ENCODE measurements at regions not wholly inside any gene's neighbourhood (a gene's known extent, or its start where the extent isn't known, plus 50 kb on each side); places are given as distances from the start of the nearest gene placed in this dataset.

DNA sequence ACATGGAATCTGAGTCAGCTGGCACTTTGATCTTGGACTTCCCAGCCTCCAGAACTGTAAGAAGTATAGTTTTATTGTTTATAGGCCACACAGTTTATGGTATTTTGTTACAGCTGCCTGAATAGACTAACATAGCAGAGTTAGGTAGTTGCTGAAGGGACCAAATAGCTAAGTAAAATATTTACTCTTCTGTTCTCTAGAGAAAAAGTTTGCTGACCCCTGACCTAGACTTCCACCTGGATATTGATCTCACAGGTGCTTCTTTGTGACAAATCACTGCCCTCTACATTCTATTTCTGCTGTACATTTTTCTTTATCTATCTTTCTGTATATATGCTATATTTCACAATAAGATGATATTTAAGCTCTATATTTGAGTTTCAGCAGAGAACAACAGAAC, 212.5 kb downstream of the CSNK2A3 start:
- no peak for DNase-seq (ENCODE audit: low read depth, low spot score)

DNA sequence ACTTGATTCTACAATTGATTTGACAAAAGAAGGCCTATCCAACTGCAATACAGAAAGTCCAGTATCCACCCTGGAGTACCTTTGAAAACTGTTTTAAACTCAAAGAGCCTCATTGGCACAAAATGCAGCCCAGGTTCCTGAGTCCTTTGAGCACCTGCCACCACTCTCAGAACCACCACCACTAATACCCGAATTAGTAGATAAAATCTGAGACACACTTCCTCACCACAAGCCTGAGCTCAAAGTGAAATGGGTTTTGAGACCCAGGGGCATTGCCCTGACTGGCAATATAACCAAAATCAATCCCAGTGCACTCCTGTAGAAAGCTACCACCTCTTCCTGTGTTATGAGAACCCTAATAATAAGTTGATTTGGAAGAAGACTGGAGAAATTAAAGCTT, 215.7 kb downstream of the CSNK2A3 start:
- no peak for DNase-seq (ENCODE audit: low read depth, low spot score)

DNA sequence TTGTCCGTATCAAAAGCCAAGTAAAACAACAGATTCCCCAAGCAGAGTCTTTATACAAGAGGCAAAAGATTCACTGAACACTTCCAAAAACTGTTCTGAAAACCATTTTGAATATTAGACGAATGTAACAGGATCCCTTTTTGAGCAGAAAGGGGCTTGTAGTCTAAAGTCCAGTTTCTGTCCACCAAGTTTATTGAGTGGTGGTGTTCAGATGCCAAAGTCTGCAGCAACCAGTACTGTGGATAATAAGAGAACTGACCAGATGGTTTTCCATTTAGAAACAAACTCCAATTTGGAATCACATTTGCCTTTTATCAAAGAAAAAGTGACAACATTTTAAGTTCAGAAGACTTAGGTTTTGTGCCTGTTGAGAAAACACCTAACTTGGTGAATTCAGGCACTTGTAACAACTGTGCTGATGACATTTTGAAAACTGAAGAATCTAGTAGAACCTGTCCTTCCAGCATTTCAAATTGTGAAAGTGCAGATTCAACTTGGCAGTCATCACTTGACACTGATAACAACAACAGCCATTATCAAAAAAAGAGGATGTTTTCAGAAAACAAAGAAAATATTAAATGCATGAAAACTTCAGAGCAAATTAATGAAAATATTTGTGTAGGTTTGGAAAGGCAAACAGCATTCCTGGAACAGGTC, 217.1 kb downstream of the CSNK2A3 start:
- DNase-seq (ENCODE audit: low read depth, low spot score): no peak

DNA sequence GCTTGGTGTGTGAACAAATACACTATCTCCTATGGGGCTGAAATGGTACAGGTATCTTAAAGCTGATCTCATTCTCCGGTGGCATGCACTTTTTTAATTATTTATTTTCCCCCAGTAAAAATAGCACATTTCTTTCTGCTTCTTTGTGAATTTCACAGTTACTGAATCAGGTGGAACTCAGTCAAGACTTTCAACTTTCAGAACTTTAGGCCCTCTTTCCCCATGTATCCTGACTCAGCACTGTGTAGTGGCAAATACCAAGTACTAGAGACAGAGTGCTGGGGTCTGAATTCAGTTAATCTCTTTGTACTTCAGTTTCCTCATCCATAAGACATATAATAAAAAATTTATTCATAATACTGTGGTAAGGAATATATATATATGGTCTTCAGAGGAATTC, 223.9 kb downstream of the CSNK2A3 start:
- DNase-seq (ENCODE audit: low read depth, low spot score): no peak

DNA sequence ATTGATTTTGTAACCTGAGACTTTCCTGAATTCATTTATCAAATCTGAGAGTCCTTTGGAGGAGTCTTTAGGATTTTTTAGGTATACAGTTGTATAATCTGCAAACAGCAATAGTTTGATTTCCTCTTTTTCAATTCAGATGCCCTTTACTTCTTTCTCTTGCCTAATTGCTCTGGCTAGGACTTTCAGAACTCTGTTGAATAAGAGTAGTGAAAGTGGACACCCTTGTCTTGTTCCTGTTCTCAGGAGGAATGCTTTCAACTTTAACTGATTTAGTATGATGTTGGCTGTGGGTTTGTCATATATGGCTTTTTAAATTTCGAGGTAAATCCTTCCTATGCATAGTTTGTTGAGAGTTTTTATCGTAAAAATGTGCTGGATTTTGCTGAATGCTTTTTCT, 227.4 kb downstream of the CSNK2A3 start:
- no peak for DNase-seq (ENCODE audit: low read depth, low spot score)

DNA sequence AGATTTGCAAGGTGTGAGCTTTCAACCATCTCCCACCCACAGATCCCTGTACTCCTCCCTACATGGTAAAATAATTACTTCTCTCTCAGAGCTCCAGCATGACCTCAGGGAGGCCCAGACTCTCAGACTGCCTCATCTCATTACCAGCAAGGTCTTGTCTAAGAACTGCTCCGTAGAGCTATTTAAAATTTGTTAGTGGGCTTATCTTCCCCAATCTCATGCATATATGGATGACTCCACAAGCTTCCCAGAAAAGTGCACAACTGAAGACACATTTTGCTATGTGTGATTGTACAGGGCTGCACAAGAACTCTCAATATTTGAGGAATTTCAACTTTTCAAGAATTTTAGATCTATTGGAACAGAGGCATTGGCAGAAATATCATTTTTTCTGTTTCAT, 230.3 kb downstream of the CSNK2A3 start:
- DNase-seq (ENCODE audit: low read depth, low spot score): no peak

DNA sequence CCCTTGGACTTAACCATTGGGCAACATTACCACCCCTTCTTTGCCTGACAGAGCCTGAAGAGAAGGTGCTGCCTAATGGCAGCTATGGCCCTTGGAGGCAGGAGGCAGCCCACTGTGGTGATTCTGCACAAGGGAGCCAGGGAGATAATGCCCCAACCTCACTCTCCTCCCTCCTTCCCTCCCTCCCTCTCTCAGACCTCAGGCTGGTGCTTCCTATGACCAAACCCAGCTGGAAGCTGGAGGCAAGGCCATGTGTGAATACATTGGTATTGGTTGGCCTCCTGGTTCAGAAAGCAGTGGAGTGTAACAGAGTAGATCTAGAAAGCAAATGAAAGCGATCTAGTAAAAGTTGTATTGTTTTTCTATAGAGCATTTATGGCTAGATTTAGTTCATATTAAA, 233.1 kb downstream of the CSNK2A3 start:
- no peak for DNase-seq (ENCODE audit: low read depth, low spot score)

DNA sequence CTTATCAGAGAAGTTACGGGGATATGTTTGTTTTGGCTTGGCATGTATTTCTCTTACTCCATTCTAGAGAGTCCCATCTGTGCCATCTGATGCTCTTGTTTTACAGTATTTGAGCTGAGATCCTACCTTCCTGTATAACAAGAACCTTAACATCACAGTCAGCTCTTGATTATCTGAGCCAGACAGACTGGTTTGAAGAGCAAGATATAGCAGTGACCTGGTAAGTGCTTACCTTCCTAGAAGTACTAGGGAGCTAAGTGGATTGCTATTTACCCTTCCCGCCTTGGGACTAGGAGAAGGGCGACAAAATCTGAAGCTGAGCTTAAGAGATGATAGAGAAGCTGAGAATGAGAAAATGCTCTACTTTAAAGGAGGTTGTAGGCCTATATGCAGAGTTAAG, 235.3 kb downstream of the CSNK2A3 start:
- no peak for DNase-seq (ENCODE audit: low read depth, low spot score)

DNA sequence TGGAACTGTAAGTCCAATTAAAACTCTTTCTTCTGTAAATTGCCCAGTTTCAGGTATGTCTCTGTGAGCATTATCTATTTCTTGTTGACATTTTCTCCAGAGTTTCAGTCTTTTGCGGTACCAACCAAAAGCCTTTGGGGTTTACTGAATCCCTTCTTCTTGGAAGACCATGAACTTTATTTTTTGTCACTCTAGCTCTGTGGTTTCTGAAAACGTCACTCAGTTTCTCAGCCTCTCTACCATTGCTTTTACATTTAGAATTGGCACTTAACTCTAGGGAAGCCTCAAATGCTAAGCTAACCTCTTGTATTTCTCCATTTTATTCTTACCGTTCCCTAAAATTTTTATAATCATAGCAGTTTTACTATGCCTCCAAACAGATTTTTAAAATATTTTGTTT, 237.6 kb downstream of the CSNK2A3 start:
- DNase-seq (ENCODE audit: low read depth, low spot score): no peak

DNA sequence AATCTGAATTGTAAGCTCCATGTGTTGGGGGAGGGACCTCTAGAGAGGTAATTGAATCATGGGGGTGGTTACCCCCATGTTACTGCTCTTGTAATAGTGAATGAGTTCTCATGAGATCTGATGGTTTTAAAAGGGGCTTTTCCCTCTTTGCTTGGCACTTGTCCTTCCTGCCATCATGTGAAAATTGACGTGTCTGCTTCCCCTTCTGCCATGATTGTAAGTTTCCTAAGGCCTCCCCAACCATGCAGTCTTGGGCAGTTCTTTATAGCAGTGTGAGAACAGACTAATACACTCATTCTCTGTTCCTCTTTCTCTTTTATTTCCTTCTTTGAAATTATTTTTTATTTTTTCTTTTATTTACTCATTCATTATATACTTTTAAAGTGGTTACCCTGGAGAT, 239.4 kb downstream of the CSNK2A3 start:
- no peak for DNase-seq (ENCODE audit: low read depth, low spot score)

DNA sequence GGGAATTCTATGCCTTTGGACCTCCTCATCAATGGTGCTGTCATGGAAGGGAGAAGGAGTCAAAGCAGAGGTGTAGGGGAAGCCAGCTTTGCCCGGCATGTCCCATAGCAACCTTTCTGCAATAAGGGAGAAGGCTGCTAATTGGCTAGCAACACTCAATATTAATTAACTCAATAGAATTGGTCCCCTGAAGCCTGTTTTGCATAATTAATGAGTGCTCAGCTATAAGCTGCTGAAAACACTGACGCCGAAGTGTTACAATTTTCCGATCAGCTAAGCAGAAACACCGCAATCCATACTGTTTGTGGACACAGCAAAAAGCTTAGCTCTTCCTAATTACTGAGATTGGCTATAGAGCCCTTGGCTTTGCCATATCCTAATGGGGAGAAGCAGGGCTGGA, 245.0 kb downstream of the CSNK2A3 start:
- DNase-seq (ENCODE audit: low read depth, low spot score): no peak

DNA sequence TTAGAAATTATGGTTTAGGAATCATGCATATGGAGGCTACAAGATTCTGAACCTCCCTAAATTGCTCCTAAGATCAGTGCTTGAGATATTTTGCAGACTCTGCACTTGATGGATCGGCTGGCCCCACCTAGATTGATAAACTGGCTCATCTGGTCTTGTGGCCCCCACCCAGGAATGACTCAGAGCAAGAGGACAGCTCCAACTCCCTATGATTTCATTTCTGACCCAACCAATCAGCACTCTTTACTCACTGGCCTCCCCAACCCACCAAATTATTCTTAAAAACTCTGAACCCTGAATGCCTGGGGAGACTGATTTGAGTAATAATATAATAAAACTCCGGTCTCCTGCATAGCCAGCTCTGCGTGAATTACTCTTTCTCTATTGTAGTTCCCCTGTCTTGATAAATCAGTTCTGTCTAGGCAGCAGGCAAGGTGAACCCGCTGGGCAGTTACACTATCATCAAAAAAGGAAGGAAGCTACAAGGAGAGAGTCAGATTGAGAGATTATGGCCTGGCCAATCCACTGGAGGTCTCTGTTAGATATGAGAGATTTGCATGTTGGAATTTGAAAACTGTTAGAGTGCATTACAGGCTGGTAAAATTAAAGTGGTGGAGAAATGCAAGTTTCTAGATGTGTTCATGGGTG, 245.8 kb downstream of the CSNK2A3 start:
- no peak for DNase-seq (ENCODE audit: low read depth, low spot score)

DNA sequence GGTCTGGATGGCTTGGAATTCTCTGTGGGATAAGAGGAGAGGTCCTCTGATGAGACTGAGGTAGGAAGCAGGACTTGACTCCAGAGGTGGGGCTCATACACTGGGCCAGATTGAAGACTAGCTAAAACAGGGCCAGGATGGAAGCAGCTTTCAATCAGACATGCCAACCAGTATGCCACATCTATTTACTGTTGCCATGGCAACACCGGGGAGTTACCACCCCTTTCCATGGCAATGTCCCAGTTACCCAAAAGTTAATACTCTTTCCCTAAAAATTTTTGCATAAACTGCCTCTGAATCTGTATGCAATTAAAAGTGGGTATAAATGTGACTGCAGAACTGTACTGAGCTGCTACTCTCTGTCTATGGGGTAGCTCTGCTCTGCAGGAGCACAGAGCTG, 247.5 kb upstream of the ZBED5 start:
- no peak for DNase-seq (ENCODE audit: low read depth, low spot score)

DNA sequence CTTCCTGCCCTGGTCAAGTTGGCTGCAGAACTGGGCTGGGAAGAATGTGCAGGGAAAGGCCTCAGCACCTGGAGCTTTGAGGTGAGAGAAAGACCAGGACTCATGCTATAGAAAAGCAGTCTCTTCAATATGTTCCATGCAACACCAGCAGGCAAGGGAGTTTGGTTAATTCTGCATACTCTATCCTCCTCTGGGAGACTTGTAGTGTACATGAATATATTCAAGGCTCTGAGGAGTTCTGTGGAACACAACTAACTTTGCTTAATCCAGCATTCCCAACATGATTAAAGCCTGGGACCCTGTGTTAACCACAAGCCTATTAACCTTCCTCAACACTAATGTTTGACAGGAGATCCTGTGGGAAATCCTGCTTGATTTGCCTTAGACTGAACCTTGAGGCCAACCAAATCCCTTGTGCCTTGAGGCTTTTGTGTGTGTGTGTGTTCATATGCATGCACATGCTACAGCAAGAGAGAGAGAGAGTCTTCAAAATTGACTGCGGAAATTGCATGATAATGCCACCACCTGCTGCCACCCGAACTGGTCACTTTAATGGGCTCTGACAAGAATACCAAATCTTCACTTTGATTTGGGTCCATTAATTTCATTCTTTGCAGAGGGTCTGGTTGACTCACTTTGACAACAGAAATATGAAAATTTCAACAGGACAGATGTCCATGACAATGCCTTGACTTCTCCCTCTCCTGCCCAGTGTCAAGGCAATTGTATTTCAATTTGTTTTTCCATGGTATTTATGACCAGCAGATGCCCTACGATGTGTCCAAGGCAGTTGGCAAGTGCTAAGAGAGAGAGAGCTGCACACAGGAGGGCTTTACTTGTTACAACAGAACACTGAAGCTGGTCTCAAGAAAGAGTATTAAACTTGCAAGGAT, 238.2 kb upstream of the ZBED5 start:
- DNase-seq (ENCODE audit: low read depth, low spot score): no peak

DNA sequence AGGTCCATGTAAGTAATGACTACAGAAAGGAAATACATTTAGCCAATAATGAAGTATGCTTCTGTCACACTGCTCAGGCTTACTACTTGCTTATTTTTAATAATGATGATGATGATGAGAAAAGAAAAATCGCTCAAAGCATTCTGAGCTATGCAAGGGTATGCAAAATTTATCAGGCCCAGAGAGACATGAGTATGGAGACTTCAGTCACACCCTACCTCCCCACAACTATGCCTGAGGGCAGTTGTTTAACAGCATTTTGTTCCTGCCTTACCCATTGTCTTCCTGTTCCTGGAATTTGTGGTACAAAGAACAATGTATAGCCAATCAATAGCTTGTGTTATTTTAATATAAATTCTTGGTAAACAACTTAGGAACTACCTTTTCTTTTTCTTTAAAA, 232.6 kb upstream of the ZBED5 start:
- DNase-seq (ENCODE audit: low read depth, low spot score): no peak

DNA sequence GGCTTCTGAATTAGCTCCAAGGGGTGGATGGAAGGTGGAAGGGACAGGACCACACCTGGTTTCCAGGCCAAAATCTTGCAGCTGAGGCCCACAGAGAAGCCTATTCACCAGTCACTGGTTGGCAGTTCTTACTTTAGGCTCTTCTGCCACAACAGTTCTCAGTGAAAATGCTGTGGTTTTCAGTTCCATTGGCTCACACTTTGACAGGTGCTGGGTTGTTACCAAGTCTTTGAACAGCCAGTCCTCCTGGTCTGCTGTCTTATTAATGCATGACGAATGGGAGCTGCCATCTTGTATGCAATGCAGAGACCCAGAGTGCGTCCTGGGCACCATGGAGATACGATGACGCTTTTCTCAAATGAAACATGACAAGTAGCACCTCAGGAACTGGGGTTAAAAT, 232.0 kb upstream of the ZBED5 start:
- no peak for DNase-seq (ENCODE audit: low read depth, low spot score)

DNA sequence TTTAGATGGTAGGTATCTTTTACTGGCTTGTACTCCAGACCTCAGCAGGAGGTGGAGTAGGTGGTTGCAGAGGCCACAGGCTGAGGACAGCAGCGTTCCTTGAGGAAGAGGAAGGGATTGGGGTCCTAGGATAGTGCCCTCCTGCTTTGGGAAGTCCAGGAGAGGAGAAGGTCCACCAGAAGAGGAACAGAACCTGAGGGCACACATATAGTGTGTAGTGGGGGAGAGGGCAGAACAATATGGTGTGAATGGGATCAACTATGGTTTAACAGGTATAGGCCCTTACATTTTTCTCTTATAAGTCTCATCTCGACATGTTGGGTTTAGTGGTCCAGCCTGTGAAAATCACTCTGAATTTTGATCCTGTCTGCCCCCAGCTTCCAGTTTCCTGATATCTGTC, 229.1 kb upstream of the ZBED5 start:
- DNase-seq (ENCODE audit: low read depth, low spot score): no peak

DNA sequence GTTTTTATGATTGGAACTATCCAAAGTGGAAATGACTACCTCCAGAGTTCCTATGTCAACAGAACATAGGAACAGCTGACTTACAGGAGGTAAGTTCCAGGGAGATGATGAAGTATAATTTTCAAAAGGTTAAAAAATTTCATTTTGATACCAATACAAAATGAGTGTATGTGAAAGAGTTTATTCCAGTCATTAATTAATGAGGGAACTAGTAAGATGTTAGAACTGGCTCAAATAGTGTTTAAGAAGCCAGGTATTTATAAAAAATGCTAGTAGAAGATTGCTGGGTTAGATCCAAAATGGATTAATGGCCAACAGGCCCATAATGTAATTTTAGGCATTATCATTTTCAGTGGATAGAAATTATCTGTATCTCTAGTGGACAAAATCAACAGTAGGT, 227.7 kb upstream of the ZBED5 start:
- no peak for DNase-seq (ENCODE audit: low read depth, low spot score)

DNA sequence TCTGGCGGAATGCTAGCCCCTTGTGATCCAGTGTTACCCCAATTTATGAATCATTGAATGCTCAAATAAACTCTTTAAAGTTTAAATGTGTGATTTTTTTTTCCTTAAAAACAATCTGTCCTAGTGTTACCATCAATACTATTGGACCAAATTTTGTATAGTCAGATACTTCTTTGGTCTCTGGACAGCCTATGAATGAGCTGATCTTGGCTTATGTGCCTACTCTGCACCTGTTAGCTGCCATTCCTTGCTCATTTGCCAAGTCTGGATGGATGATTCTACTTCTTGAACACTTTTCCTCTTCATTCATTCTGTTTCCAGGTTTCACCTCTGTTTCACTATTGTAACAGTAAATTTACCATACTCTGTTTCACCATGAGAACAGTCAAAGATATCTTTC, 226.5 kb upstream of the ZBED5 start:
- DNase-seq (ENCODE audit: low read depth, low spot score): no peak

DNA sequence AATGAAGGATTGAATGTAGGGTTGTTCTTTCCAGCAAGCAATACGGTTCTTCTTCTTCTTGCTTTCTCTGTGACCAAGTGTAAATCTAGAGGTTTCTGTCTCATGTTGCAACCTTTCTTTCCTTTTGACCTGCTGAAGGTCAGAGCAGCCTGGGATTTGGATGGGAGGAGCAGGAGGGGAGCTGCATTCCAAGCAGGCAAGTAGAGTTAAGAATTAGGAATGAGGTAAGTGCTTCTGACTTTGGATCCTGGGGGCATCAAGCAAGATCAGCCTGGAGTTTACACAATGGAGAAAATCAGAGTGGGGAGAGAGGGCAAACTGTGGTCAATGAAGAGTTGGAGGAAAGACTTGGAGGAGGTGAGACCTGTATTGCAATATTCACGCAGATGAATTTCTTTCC, 225.6 kb upstream of the ZBED5 start:
- no peak for DNase-seq (ENCODE audit: low read depth, low spot score)

DNA sequence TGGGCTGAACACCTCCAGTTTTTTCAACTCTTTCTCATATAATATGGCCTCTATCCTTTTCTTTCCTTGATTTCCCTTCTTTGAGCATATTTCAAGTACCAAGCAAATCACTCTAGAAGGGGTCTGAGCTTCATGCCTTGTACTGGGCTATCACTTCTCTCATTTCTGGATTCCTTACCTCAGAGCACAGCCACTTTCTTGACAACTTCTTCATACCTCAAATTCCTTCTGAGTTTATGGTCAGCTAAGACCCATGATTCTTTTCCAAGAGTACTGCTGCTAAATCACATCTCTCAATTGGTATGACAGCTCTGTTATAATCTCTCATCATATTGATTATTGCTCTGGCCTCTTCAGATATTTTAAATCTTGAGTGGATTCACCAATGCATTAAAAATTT, 224.8 kb upstream of the ZBED5 start:
- no peak for DNase-seq (ENCODE audit: low read depth, low spot score)

DNA sequence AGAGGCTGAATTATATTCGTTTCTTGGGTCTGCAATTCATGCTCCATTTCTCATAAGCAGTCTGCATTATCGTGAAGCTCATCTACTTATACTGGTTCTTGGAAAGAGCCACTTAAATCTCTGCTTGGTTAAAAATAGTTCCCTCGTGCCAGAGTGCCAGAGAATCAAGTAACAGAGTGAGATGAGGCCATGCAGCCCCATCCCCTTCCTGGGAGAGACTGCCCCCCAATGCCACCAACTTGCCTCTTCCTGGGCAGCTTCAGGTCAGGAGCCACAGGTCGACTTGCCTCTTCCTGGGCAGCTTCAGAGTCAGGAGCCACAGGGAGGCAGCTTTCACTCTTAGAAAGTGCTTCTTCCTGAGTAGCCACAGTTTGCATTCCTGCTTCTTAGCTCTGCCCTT, 223.9 kb upstream of the ZBED5 start:
- no peak for DNase-seq (ENCODE audit: low read depth, low spot score)

DNA sequence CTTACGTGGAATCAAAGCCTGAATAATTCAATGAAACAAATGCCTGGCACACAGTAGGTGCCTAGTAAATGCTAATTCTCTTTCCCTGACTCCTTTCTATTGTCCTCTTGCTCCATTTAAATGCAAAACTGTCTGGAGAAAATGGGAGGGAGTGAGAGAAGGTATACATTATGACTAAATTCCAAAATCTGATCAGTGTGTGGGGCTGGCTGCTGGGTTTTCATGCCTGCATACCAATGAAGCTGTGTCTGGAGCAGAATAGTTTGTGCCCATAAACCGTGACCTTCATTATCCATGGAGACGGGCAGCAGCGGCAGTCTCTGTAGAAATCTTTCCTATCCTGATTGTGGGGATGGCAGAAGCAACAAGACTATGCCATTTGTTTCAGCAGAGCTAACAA, 223.4 kb upstream of the ZBED5 start:
- DNase-seq (ENCODE audit: low read depth, low spot score): no peak

All from brain pericyte (primary cell).